HG02678 (cell line): ENCODE measurements at regions not wholly inside any gene's neighbourhood (a gene's known extent, or its start where the extent isn't known, plus 50 kb on each side); places are given as distances from the start of the nearest gene placed in this dataset.
"Not testable (repeated sequence)": the region's sequence is repeated elsewhere in the genome, so short reads cannot be mapped to it uniquely, and the experiment has no call there.

ENCODE experiments used
- ATAC-seq: cut with Tn5 transposase; IDR thresholded peaks from one replicate; pipeline ENCODE4 v1.9.1; 2021; ENCODE audit warnings: mild to moderate bottlenecking, moderate library complexity; ENCODE audit not compliant: unreplicated experiment

- no peak for ATAC-seq
Observed at GRCh38 chr6:76790881-76791280, 672.4 kb downstream of the HTR1B start.

- no peak for ATAC-seq
Observed at GRCh38 chr6:76790045-76790796, 673.1 kb downstream of the HTR1B start.

GRCh38 chr6:76789580-76789979 is 673.7 kb downstream of the HTR1B start:
- no peak for ATAC-seq

- no peak for ATAC-seq
Observed at GRCh38 chr6:76788155-76788554, 675.1 kb downstream of the HTR1B start.

- ATAC-seq, result no peak
Observed at GRCh38 chr6:76779068-76779467, 684.2 kb downstream of the HTR1B start.

GRCh38 chr6:76776876-76777275 is 686.4 kb downstream of the HTR1B start:
- no peak for ATAC-seq

GRCh38 chr6:76774781-76775384 is 688.4 kb downstream of the HTR1B start:
- no peak for ATAC-seq

GRCh38 chr6:76772951-76773350 is 690.3 kb downstream of the HTR1B start:
- ATAC-seq, result no peak

- ATAC-seq, result no peak
Observed at GRCh38 chr6:76771059-76771634, 692.1 kb downstream of the HTR1B start.

- no peak for ATAC-seq
Observed at GRCh38 chr6:76770281-76770680, 693.0 kb downstream of the HTR1B start.

- no peak for ATAC-seq
Observed at GRCh38 chr6:76768556-76768955, 694.7 kb downstream of the HTR1B start.

GRCh38 chr6:76764057-76764456 is 691.6 kb upstream of the IMPG1 start:
- ATAC-seq, result no peak

GRCh38 chr6:76752841-76753240 is 680.4 kb upstream of the IMPG1 start:
- ATAC-seq, result no peak

GRCh38 chr6:76745388-76745787 is 672.9 kb upstream of the IMPG1 start:
- not testable (repeated sequence) for ATAC-seq

GRCh38 chr6:76744151-76744720 is 671.8 kb upstream of the IMPG1 start:
- ATAC-seq, result not testable (repeated sequence)

- no peak for ATAC-seq
Observed at GRCh38 chr6:76742919-76743318, 670.5 kb upstream of the IMPG1 start.

GRCh38 chr6:76719449-76719848 is 647.0 kb upstream of the IMPG1 start:
- no peak for ATAC-seq

- ATAC-seq, result no peak
Observed at GRCh38 chr6:76708641-76709331, 636.3 kb upstream of the IMPG1 start.

GRCh38 chr6:76707630-76708029 is 635.2 kb upstream of the IMPG1 start:
- ATAC-seq, result no peak

GRCh38 chr6:76706631-76707030 is 634.2 kb upstream of the IMPG1 start:
- no peak for ATAC-seq

- ATAC-seq, result no peak
Observed at GRCh38 chr6:76706086-76706485, 633.6 kb upstream of the IMPG1 start.
